GM12891 (cell line): ENCODE measurements at regions not wholly inside any gene's neighbourhood (a gene's known extent, or its start where the extent isn't known, plus 50 kb on each side); places are given as distances from the start of the nearest gene placed in this dataset.

Experiments
- POLR2A ChIP-seq: IDR thresholded peaks from 2 replicates; pipeline ENCODE4 v1.6.1; 2011; ENCODE audit warnings: low read depth, low read length, control low read depth
- POLR2AphosphoS5 ChIP-seq: IDR thresholded peaks from 2 replicates; pipeline ENCODE4 v1.6.1; 2011; ENCODE audit warnings: low read depth, low read length, control low read depth

GRCh38 chr9:106404137-106404536 lies 458.8 kb upstream of the ZNF462 start:
- no peak for TF ChIP-seq POLR2A
- no peak for TF ChIP-seq POLR2AphosphoS5
